Stomach (tissue), 4 donors: ENCODE measurements at regions not wholly inside any gene's neighbourhood (a gene's known extent, or its start where the extent isn't known, plus 50 kb on each side); places are given as distances from the start of the nearest gene placed in this dataset.

Experiments used
- EP300 ChIP-seq: sonication (generic); formaldehyde crosslinking; IDR thresholded peaks from one replicate; pipeline ENCODE4 v1.6.1; 2017; ENCODE audit warnings: antibody characterized with exemption
- POLR2A ChIP-seq, 4 donors: fragments of 450-650 bp; IDR thresholded peaks; one replicate each; pipeline ENCODE4 v1.6.1; 2016; ENCODE audit warnings: antibody characterized with exemption in 4 of 4, control low read depth in 2 of 4, mild to moderate bottlenecking in 1 of 4, moderate library complexity in 1 of 4
- POLR2AphosphoS5 ChIP-seq, 3 donors: sonication (generic); formaldehyde crosslinking; IDR thresholded peaks; one replicate each; pipeline ENCODE4 v1.6.1; 2016; ENCODE audit warnings: antibody characterized with exemption in 3 of 3
- TF ChIP-seq, protein P1 (sequence below), 7 experiments: fragments of 450-650 bp in 4 of 7; fragments of 200-600 bp in 3 of 7; sonication (generic) in 3 of 7; IDR thresholded peaks; one replicate each; pipeline ENCODE4 v1.5.1; 2016 to 2019; ENCODE audit warnings: antibody characterized with exemption in 7 of 7, control low read depth in 2 of 7, mild to moderate bottlenecking in 1 of 7

DNA sequence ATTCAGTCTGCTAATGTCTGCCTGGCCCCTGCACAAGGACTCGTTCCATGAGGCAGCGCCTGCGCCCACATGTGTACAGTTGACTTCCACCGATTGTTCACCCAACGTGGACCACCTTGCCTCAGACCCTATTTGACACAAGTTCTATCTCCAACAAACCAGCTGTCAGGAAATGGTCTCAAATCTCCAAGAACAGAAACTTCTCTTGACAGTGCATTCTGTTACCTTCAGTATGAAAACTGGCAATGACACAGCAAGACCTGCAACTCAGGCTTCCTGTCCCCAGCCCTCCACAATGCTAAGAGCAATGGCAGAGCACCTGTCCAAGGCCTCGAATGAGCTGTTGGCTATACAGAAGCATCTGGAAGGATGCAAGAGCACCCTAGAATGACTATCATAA, 102.3 kb upstream of the CLDN14 start:
- TF ChIP-seq POLR2AphosphoS5 (IDR thresholded peaks at IDR 0.05) (no peak), EP300 (no peak), POLR2A (IDR thresholded peaks at IDR 0.05) (no peak)
- TF ChIP-seq, protein P1, sequence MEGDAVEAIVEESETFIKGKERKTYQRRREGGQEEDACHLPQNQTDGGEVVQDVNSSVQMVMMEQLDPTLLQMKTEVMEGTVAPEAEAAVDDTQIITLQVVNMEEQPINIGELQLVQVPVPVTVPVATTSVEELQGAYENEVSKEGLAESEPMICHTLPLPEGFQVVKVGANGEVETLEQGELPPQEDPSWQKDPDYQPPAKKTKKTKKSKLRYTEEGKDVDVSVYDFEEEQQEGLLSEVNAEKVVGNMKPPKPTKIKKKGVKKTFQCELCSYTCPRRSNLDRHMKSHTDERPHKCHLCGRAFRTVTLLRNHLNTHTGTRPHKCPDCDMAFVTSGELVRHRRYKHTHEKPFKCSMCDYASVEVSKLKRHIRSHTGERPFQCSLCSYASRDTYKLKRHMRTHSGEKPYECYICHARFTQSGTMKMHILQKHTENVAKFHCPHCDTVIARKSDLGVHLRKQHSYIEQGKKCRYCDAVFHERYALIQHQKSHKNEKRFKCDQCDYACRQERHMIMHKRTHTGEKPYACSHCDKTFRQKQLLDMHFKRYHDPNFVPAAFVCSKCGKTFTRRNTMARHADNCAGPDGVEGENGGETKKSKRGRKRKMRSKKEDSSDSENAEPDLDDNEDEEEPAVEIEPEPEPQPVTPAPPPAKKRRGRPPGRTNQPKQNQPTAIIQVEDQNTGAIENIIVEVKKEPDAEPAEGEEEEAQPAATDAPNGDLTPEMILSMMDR (IDR thresholded peaks at IDR 0.05), result no peak
